NCI-H526 (cell line): ENCODE measurements at regions not wholly inside any gene's neighbourhood (a gene's known extent, or its start where the extent isn't known, plus 50 kb on each side); places are given as distances from the start of the nearest gene placed in this dataset.
"Not testable (repeated sequence)": the region's sequence is repeated elsewhere in the genome, so short reads cannot be mapped to it uniquely, and the experiment has no call there.

ENCODE experiments used
- DNase-seq, 2 experiments: peaks; one replicate each; lab custom pipeline; 2025; lab: John Stamatoyannopoulos, UW

- DNase-seq, result no peak
These were observed 1018.8 kb upstream of the FANCL start for GRCh38 chr2:59259913-59260312.

GRCh38 chr2:59256290-59256689 lies 1015.2 kb upstream of the FANCL start:
- DNase-seq, result no peak

- DNase-seq, result no peak
These were observed 1013.2 kb upstream of the FANCL start for GRCh38 chr2:59254279-59254678.

- peak in 1 of 2 experiments; percentile 49 for DNase-seq
These were observed 1009.2 kb upstream of the FANCL start for GRCh38 chr2:59250307-59250677.

GRCh38 chr2:59249441-59250306 lies 1008.5 kb upstream of the FANCL start:
- DNase-seq, result peak; percentile 91 to 92

- peak in 1 of 2 experiments; percentile 26 for DNase-seq
These were observed 998.0 kb upstream of the FANCL start for GRCh38 chr2:59239146-59239545.

GRCh38 chr2:59237311-59237710 lies 996.2 kb upstream of the FANCL start:
- DNase-seq, result no peak

- no peak for DNase-seq
These were observed 995.6 kb upstream of the FANCL start for GRCh38 chr2:59236723-59237122.

- no peak for DNase-seq
These were observed 992.8 kb upstream of the FANCL start for GRCh38 chr2:59233920-59234319.

- no peak for DNase-seq
These were observed 992.3 kb upstream of the FANCL start for GRCh38 chr2:59233448-59233847.

GRCh38 chr2:59232394-59233165 lies 991.5 kb upstream of the FANCL start:
- no peak for DNase-seq

GRCh38 chr2:59226362-59226761 lies 985.2 kb upstream of the FANCL start:
- DNase-seq, result not testable (repeated sequence)

- no peak for DNase-seq
These were observed 982.6 kb upstream of the FANCL start for GRCh38 chr2:59223742-59224141.

- no peak for DNase-seq
These were observed 976.2 kb upstream of the FANCL start for GRCh38 chr2:59217360-59217759.

- no peak for DNase-seq
These were observed 965.2 kb upstream of the FANCL start for GRCh38 chr2:59206361-59206760.

GRCh38 chr2:59204040-59204439 lies 962.9 kb upstream of the FANCL start:
- no peak for DNase-seq

GRCh38 chr2:59196491-59196890 lies 955.4 kb upstream of the FANCL start:
- no peak for DNase-seq

- no peak for DNase-seq
These were observed 954.7 kb upstream of the FANCL start for GRCh38 chr2:59195851-59196250.

- no peak for DNase-seq
These were observed 950.7 kb upstream of the FANCL start for GRCh38 chr2:59191781-59192180.

- no peak for DNase-seq
These were observed 949.4 kb upstream of the FANCL start for GRCh38 chr2:59190518-59190917.

- peak in 1 of 2 experiments; percentile 16 for DNase-seq
These were observed 943.3 kb upstream of the FANCL start for GRCh38 chr2:59184276-59185020.

GRCh38 chr2:59183070-59183469 lies 941.9 kb upstream of the FANCL start:
- DNase-seq, result no peak
